OCI-LY1 (cell line): ENCODE measurements at regions not wholly inside any gene's neighbourhood (a gene's known extent, or its start where the extent isn't known, plus 50 kb on each side); places are given as distances from the start of the nearest gene placed in this dataset.

Experiments
- H2AFZ ChIP-seq: fragments of 200-600 bp; sonication (generic), shearing (Covaris generic); 2 replicates; pipeline ENCODE4 v1.6.0; 2014; ENCODE audit warnings: antibody characterized with exemption, mild to moderate bottlenecking, low read length
- H3F3A ChIP-seq: fragments of 200-600 bp; sonication (generic), shearing (Covaris generic); 2 replicates; pipeline ENCODE4 v1.6.0; 2014; ENCODE audit warnings: mild to moderate bottlenecking, antibody characterized with exemption, low read length, moderate library complexity; ENCODE audit not compliant: insufficient read depth
- H3K27ac ChIP-seq: fragments of 200-600 bp; sonication (generic); 2 replicates; pipeline ENCODE4 v1.5.1; 2014; ENCODE audit warnings: low read length, mixed run types, mild to moderate bottlenecking, low read depth; ENCODE audit not compliant: poor library complexity, severe bottlenecking
- H3K27me3 ChIP-seq: fragments of 200-600 bp; sonication (generic); 2 replicates; pipeline ENCODE4 v1.6.0; 2014; ENCODE audit warnings: antibody characterized with exemption, mild to moderate bottlenecking, low read length, moderate library complexity; ENCODE audit not compliant: insufficient read depth
- H3K36me3 ChIP-seq: fragments of 200-600 bp; sonication (generic); 2 replicates; pipeline ENCODE4 v1.6.1; 2014; ENCODE audit warnings: mild to moderate bottlenecking, antibody characterized with exemption, low read length, moderate library complexity, mixed read lengths; ENCODE audit not compliant: insufficient read depth
- H3K4me1 ChIP-seq: fragments of 200-600 bp; sonication (generic); 2 replicates; pipeline ENCODE4 v1.5.1; 2014; ENCODE audit warnings: mild to moderate bottlenecking, low read length, moderate library complexity; ENCODE audit not compliant: insufficient read depth, severe bottlenecking
- H3K4me2 ChIP-seq: fragments of 200-600 bp; sonication (generic), shearing (Covaris generic); 2 replicates; pipeline ENCODE4 v1.6.1; 2014; ENCODE audit warnings: low read length
- H3K4me3 ChIP-seq: fragments of 200-600 bp; sonication (generic); 2 replicates; pipeline ENCODE4 v1.5.1; 2014; ENCODE audit warnings: low read length, low read depth, mild to moderate bottlenecking, mixed read lengths; ENCODE audit not compliant: poor library complexity, severe bottlenecking
- H3K79me2 ChIP-seq: fragments of 200-600 bp; shearing (Covaris generic); 2 replicates; pipeline ENCODE4 v1.6.1; 2016; ENCODE audit warnings: mixed run types, low read length, mixed read lengths; ENCODE audit not compliant: insufficient read depth
- H3K9ac ChIP-seq: fragments of 200-600 bp; sonication (generic), shearing (Covaris generic); 2 replicates; pipeline ENCODE4 v1.6.1; 2014; ENCODE audit warnings: mild to moderate bottlenecking, low read length, mixed read lengths
- H3K9me2 ChIP-seq: fragments of 200-600 bp; sonication (generic), shearing (Covaris generic); 2 replicates; pipeline ENCODE4 v1.6.1; 2014; ENCODE audit warnings: low read depth, mild to moderate bottlenecking, low read length, mixed read lengths
- H3K9me3 ChIP-seq: fragments of 200-600 bp; shearing (Covaris generic); 2 replicates; pipeline ENCODE4 v1.6.1; 2014; ENCODE audit warnings: low read length, mixed read lengths
- H4K20me1 ChIP-seq: fragments of 200-600 bp; sonication (generic), shearing (Covaris generic); 2 replicates; pipeline ENCODE4 v1.6.0; 2016; ENCODE audit warnings: mild to moderate bottlenecking, low read length; ENCODE audit not compliant: insufficient read depth
- EZH2 ChIP-seq: fragments of 200-600 bp; sonication (generic), shearing (Covaris generic); IDR thresholded peaks from 2 replicates; pipeline ENCODE4 v1.8.0; 2017; ENCODE audit warnings: borderline replicate concordance, mixed run types, mild to moderate bottlenecking, antibody characterized with exemption, low read length, moderate library complexity, mixed read lengths
- TF ChIP-seq, protein P1 (sequence below): fragments of 200-600 bp; sonication (generic), shearing (Covaris generic); IDR thresholded peaks from 2 replicates; pipeline ENCODE4 v1.5.1; 2017; ENCODE audit warnings: mild to moderate bottlenecking, antibody characterized with exemption, low read length, moderate library complexity, mixed read lengths

DNA sequence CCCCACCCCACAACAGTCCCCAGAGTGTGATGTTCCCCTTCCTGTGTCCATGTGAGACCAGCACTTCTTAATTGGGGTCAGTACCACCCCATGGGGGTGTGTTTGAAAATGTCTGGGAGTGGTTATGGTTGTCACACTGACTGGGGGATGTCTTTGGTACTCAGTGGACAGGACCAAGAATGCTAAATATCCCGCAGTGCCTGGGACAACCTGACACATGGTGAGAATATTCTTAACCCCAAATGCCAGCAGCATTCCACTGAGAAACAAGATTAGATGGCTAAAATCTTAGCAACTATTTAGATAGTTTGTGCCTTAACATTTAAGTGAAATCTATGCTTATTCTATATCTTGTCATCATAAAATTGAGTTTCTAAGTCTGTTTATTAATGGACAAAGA lies 177.5 kb upstream of the ZBED5 start:
- Histone ChIP-seq H3K9me3 (no peaks in the 10 kb centered on the region), H3K27me3 (no peaks in the 10 kb centered on the region), H3K79me2 (no peaks in the 10 kb centered on the region), H4K20me1 (no peaks in the 10 kb centered on the region), H3K4me3 (no peak overlapping the region), H3K36me3 (no peaks in the 10 kb centered on the region), H3K9me2 (no peaks in the 10 kb centered on the region), H3K9ac (no peak overlapping the region), H3F3A (no peaks in the 10 kb centered on the region), H3K27ac (no peak overlapping the region), H2AFZ (no peak overlapping the region), H3K4me1 (no peaks in the 10 kb centered on the region), H3K4me2 (no peak overlapping the region)
- TF ChIP-seq, protein P1, sequence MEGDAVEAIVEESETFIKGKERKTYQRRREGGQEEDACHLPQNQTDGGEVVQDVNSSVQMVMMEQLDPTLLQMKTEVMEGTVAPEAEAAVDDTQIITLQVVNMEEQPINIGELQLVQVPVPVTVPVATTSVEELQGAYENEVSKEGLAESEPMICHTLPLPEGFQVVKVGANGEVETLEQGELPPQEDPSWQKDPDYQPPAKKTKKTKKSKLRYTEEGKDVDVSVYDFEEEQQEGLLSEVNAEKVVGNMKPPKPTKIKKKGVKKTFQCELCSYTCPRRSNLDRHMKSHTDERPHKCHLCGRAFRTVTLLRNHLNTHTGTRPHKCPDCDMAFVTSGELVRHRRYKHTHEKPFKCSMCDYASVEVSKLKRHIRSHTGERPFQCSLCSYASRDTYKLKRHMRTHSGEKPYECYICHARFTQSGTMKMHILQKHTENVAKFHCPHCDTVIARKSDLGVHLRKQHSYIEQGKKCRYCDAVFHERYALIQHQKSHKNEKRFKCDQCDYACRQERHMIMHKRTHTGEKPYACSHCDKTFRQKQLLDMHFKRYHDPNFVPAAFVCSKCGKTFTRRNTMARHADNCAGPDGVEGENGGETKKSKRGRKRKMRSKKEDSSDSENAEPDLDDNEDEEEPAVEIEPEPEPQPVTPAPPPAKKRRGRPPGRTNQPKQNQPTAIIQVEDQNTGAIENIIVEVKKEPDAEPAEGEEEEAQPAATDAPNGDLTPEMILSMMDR: no peak
- TF ChIP-seq EZH2: no peak

DNA sequence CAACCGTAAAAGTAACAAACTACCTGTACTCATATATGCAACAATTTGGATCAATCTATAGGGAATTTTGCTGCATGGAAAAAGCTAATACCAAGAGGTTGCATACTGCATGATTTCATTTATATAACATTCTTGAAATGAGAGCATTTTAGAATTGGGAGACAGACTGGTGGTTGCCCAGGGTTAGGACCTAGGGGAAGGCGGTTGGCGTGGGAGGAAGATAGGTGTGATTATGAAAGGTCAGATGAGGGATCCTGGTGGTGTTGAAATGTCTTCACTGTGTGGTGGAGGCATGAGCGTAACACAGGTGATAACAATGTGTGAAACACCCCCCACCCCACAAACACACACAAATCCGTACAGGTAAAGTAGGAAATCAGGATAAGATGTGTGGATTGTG lies 176.6 kb upstream of the ZBED5 start:
- no peaks in the 10 kb centered on the region for H3F3A ChIP-seq
- no peaks in the 10 kb centered on the region for H3K9me2 ChIP-seq
- H3K4me3 ChIP-seq: no peak overlapping the region
- H3K79me2 ChIP-seq: no peaks in the 10 kb centered on the region
- no peak for TF ChIP-seq EZH2
- TF ChIP-seq, protein P1: no peak
- H2AFZ ChIP-seq: no peak overlapping the region
- no peak overlapping the region for H3K27ac ChIP-seq
- H3K36me3 ChIP-seq: no peaks in the 10 kb centered on the region
- H4K20me1 ChIP-seq: no peaks in the 10 kb centered on the region
- no peak overlapping the region for H3K4me2 ChIP-seq
- H3K9me3 ChIP-seq: no peaks in the 10 kb centered on the region
- no peak overlapping the region for H3K9ac ChIP-seq
- no peaks in the 10 kb centered on the region for H3K27me3 ChIP-seq
- no peaks in the 10 kb centered on the region for H3K4me1 ChIP-seq

DNA sequence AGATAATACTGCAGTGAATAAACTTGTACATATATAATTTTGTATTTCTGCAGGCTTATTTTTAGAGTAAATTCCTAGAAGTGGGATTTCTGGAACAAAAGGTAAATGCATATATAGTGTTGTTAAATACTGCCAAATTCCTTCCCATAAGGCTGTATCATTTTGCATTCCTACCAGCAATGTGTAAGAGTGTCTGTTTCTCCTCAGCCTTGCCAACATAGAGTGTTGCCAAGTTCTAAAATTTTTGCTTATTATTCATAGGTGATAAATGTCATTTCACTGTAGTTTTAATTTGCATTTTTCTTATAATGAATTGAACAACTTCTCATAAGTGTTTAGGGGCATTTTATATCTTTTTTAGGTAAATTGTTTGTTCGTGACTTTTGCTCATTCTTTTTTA lies 174.2 kb upstream of the ZBED5 start:
- TF ChIP-seq, protein P1: no peak
- no peak for TF ChIP-seq EZH2
- H3K4me2 ChIP-seq: no peak overlapping the region
- H3K9me3 ChIP-seq: no peaks in the 10 kb centered on the region
- no peaks in the 10 kb centered on the region for H3K36me3 ChIP-seq
- H3K4me1 ChIP-seq: no peaks in the 10 kb centered on the region
- no peaks in the 10 kb centered on the region for H3F3A ChIP-seq
- no peak overlapping the region for H3K4me3 ChIP-seq
- H3K79me2 ChIP-seq: no peaks in the 10 kb centered on the region
- no peaks in the 10 kb centered on the region for H3K9me2 ChIP-seq
- H3K27ac ChIP-seq: no peak overlapping the region
- no peak overlapping the region for H3K9ac ChIP-seq
- no peak overlapping the region for H2AFZ ChIP-seq
- H3K27me3 ChIP-seq: no peaks in the 10 kb centered on the region
- H4K20me1 ChIP-seq: no peaks in the 10 kb centered on the region
